CD4-positive, alpha-beta T cell (primary cell): ENCODE measurements at regions not wholly inside any gene's neighbourhood (a gene's known extent, or its start where the extent isn't known, plus 50 kb on each side); places are given as distances from the start of the nearest gene placed in this dataset.

Source experiments
- ATAC-seq: fragments of 200-7000 bp; cut with Tn5 transposase; one replicate; pipeline ENCODE4 v1.10.0; 2022; ENCODE audit warnings: mild to moderate bottlenecking; ENCODE audit not compliant: poor library complexity
- CTCF ChIA-PET: fragments of 350-600 bp; sonication (Branson Sonifier 250); formaldehyde crosslinking; loops from one replicate; lab custom pipeline; 2021; ENCODE audit warnings: antibody characterized with exemption, inconsistent platforms; lab: Charles Lee
- POLR2A ChIA-PET: fragments of 350-600 bp; sonication (Branson Sonifier 250); formaldehyde crosslinking; loops from one replicate; lab custom pipeline; 2021; ENCODE audit warnings: antibody characterized with exemption, inconsistent platforms; lab: Charles Lee
- DNase-seq, 14 experiments: peaks; one replicate each; pipeline ENCODE4 v3.0.0-alpha.2; 2013 to 2020; ENCODE audit warnings: mixed read lengths in 2 of 14
- H3K27ac ChIP-seq, 2 donors: one replicate each; pipeline versions ENCODE4 v1.5.1 to v1.7.0; 2013; ENCODE audit warnings: low read length in 2 of 2, low read depth in 1 of 2, mild to moderate bottlenecking in 1 of 2
- H3K27me3 ChIP-seq, 2 experiments: 1 replicate in 1 of 2; 2 replicates in 1 of 2; pipeline versions ENCODE4 v1.6.1 to v1.7.0; 2013; ENCODE audit warnings: low read length in 2 of 2, control low read depth in 1 of 2, mild to moderate bottlenecking in 1 of 2, moderate library complexity in 1 of 2; ENCODE audit not compliant: insufficient read depth in 2 of 2, control insufficient read depth in 1 of 2
- H3K36me3 ChIP-seq: one replicate; pipeline ENCODE4 v1.6.1; 2013; ENCODE audit warnings: low read length, control low read depth; ENCODE audit not compliant: insufficient read depth
- H3K4me1 ChIP-seq: one replicate; pipeline ENCODE4 v1.6.1; 2013; ENCODE audit warnings: low read length, control low read depth; ENCODE audit not compliant: insufficient read depth
- H3K4me3 ChIP-seq: one replicate; pipeline ENCODE4 v1.5.1; 2013; ENCODE audit warnings: mild to moderate bottlenecking, low read length, moderate library complexity
- H3K9me3 ChIP-seq, 2 experiments: 1 replicate in 1 of 2; 2 replicates in 1 of 2; pipeline versions ENCODE4 v1.6.1 to v1.7.0; 2013; ENCODE audit warnings: low read length in 2 of 2, mild to moderate bottlenecking in 2 of 2, control low read depth in 1 of 2, moderate library complexity in 1 of 2; ENCODE audit not compliant: control insufficient read depth in 1 of 2, insufficient read depth in 1 of 2
- H3K27ac Mint-ChIP-seq: one replicate; pipeline ENCODE4 v1.8.0; 2020; ENCODE audit warnings: mixed read lengths
- H3K27me3 Mint-ChIP-seq: one replicate; pipeline ENCODE4 v1.8.0; 2021; ENCODE audit warnings: mixed read lengths
- H3K36me3 Mint-ChIP-seq: one replicate; pipeline ENCODE4 v1.8.0; 2021; ENCODE audit warnings: low read depth, mixed read lengths
- H3K4me1 Mint-ChIP-seq: one replicate; pipeline ENCODE4 v1.8.0; 2021; ENCODE audit warnings: low read depth, mixed read lengths
- H3K4me3 Mint-ChIP-seq: one replicate; pipeline ENCODE4 v1.8.0; 2020; ENCODE audit warnings: mild to moderate bottlenecking, mixed read lengths
- H3K9me3 Mint-ChIP-seq: one replicate; pipeline ENCODE4 v1.8.0; 2020; ENCODE audit warnings: mixed read lengths
- CTCF ChIP-seq: fragments of 200-600 bp; IDR thresholded peaks from one replicate; pipeline ENCODE4 v1.8.0; 2022; ENCODE audit warnings: antibody characterized with exemption, mild to moderate bottlenecking
- intact Hi-C, 2 experiments: fragments of 100-400 bp; cut with DNase I in 1 of 2; cut with micrococcal nuclease in 1 of 2; formaldehyde crosslinking; loops; one replicate each; pipeline versions ENCODE4 v1.15.1 to v1.9.0; 2023 to 2025; cut with DNase I, micrococcal nuclease

GRCh38 chr13:86877441-86877840 is 793.7 kb upstream of the SLITRK5 start:
- CTCF ChIA-PET, result no interaction called here
- Mint-ChIP-seq H3K4me1 (peaks cover 3% of the 10 kb centered on the region), H3K4me3 (no peak overlapping the region), H3K27me3 (no peaks in the 10 kb centered on the region), H3K36me3 (no peaks in the 10 kb centered on the region), H3K9me3 (no peaks in the 10 kb centered on the region), H3K27ac (no peak overlapping the region)
- no peak overlapping the region for H3K4me3 ChIP-seq
- TF ChIP-seq CTCF, result no peak
- H3K4me1 ChIP-seq, result no peaks in the 10 kb centered on the region
- no peak for DNase-seq
- no peak overlapping the region for H3K27ac ChIP-seq
- H3K27me3 ChIP-seq, result no peaks in the 10 kb centered on the region
- peaks cover 0 to 4% of the 10 kb centered on the region in 2 experiments for H3K9me3 ChIP-seq
- intact Hi-C loops, result no loop called here
- no peak for ATAC-seq
- POLR2A ChIA-PET, result no interaction called here
- H3K36me3 ChIP-seq, result no peaks in the 10 kb centered on the region

GRCh38 chr13:86878781-86879180 is 792.4 kb upstream of the SLITRK5 start:
- no peaks in the 10 kb centered on the region for H3K36me3 Mint-ChIP-seq
- intact Hi-C loops, result no loop called here
- ChIA-PET CTCF (no interaction called here), POLR2A (no interaction called here)
- Histone ChIP-seq H3K36me3 (no peaks in the 10 kb centered on the region), H3K9me3 (peaks cover 0 to 4% of the 10 kb centered on the region in 2 experiments), H3K27me3 (no peaks in the 10 kb centered on the region), H3K27ac (no peak overlapping the region), H3K4me1 (no peaks in the 10 kb centered on the region), H3K4me3 (no peak overlapping the region)
- no peak for TF ChIP-seq CTCF
- ATAC-seq (no peak), DNase-seq (no peak)
- H3K27me3 Mint-ChIP-seq, result no peaks in the 10 kb centered on the region
- no peak overlapping the region for H3K27ac Mint-ChIP-seq
- H3K4me3 Mint-ChIP-seq, result no peak overlapping the region
- H3K4me1 Mint-ChIP-seq, result peaks cover 7% of the 10 kb centered on the region
- no peaks in the 10 kb centered on the region for H3K9me3 Mint-ChIP-seq

DNA sequence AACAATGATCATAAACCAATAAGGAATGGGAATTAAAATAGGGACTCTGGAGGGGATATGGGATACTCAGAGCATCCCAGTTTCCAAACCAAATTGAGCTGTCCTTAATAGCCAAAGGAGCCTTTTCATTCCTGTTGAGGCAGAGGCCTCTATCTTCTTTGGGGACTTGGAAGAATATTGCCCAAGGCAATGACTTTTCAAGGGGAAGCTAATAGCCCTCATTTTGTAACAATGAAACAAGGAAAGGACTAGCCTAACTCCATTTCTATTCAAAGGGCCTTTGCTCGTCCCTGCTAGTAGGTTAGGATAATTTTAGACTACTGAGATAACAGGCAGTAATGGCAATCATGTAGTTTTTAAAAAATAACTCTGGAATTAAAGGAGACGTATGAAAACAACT is 789.8 kb upstream of the SLITRK5 start:
- no peak for ATAC-seq
- H3K4me3 Mint-ChIP-seq, result no peak overlapping the region
- no peaks in the 10 kb centered on the region for H3K36me3 Mint-ChIP-seq
- Histone ChIP-seq H3K9me3 (peaks cover 0 to 4% of the 10 kb centered on the region in 2 experiments), H3K27me3 (no peaks in the 10 kb centered on the region), H3K4me1 (no peaks in the 10 kb centered on the region), H3K36me3 (no peaks in the 10 kb centered on the region), H3K27ac (no peak overlapping the region), H3K4me3 (no peak overlapping the region)
- ChIA-PET POLR2A (no interaction called here), CTCF (no interaction called here)
- no peak overlapping the region for H3K27ac Mint-ChIP-seq
- intact Hi-C loops, result no loop called here
- TF ChIP-seq CTCF, result no peak
- no peaks in the 10 kb centered on the region for H3K9me3 Mint-ChIP-seq
- DNase-seq, result no peak
- peaks cover 7% of the 10 kb centered on the region for H3K4me1 Mint-ChIP-seq
- H3K27me3 Mint-ChIP-seq, result no peaks in the 10 kb centered on the region
